GM12874 (cell line): ENCODE measurements at regions not wholly inside any gene's neighbourhood (a gene's known extent, or its start where the extent isn't known, plus 50 kb on each side); places are given as distances from the start of the nearest gene placed in this dataset.

ENCODE experiments used
- TF ChIP-seq, protein P1 (sequence below): IDR thresholded peaks from 2 replicates; pipeline ENCODE4 v1.5.1; 2011; ENCODE audit warnings: low read depth, mild to moderate bottlenecking, control low read depth, low read length, moderate library complexity; ENCODE audit not compliant: insufficient read depth

DNA sequence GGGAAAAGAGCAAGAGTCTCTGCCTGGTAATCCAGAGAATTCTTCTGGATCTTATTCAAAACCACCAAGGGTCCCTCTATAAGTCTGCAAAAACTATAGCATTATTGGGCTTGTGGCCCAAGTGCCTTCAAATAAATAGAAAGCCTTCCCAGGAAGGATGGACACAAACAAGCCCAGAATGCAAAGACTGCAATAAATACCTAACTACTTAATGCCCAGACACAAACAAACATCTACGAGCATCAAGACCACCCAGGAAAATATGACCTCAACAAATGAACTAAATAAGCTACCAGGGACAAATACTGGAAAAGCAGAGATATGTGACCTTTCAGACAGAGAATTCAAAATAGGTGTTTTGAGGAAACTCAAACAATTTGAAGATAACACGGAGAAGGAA, 355.8 kb upstream of the GRAMD2B start:
- TF ChIP-seq, protein P1, sequence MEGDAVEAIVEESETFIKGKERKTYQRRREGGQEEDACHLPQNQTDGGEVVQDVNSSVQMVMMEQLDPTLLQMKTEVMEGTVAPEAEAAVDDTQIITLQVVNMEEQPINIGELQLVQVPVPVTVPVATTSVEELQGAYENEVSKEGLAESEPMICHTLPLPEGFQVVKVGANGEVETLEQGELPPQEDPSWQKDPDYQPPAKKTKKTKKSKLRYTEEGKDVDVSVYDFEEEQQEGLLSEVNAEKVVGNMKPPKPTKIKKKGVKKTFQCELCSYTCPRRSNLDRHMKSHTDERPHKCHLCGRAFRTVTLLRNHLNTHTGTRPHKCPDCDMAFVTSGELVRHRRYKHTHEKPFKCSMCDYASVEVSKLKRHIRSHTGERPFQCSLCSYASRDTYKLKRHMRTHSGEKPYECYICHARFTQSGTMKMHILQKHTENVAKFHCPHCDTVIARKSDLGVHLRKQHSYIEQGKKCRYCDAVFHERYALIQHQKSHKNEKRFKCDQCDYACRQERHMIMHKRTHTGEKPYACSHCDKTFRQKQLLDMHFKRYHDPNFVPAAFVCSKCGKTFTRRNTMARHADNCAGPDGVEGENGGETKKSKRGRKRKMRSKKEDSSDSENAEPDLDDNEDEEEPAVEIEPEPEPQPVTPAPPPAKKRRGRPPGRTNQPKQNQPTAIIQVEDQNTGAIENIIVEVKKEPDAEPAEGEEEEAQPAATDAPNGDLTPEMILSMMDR = no peak

DNA sequence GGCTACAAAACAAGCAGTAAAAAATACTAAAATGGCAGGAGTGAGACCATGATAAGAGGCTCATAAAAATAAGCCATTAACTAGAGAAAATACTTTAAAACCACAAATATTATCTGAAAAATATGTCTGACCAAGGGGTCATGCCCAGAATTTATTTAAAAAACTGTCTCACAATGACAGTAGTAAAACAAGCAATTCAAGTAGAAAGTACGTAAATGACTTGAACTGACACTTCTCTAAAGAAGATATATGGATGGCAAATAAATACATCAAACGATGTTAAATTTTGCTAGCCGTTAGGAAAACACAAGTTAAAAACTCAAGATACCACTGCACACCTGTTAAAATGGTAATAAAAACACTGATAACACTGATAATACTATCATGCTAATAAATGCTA, 353.9 kb upstream of the GRAMD2B start:
- TF ChIP-seq, protein P1 = no peak

DNA sequence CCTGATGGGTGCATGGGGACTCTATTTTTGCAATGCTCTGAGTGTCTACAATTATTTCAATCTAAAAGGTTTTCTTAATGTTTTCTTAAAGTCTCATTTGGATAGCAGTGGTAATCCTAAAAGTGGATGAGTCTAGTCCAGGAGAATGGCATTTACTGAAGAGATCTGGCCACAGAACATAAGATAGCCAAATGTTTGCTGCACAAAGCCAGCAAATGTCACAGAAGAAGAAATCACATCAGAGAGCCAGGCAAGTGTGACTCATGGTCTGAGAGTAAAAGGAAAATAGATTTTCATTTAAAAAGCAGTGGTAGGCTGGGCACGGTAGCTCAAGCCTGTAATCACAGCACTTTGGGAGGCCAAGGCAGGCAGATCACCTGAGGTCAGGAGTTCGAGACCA, 352.7 kb upstream of the GRAMD2B start:
- TF ChIP-seq, protein P1 = no peak

DNA sequence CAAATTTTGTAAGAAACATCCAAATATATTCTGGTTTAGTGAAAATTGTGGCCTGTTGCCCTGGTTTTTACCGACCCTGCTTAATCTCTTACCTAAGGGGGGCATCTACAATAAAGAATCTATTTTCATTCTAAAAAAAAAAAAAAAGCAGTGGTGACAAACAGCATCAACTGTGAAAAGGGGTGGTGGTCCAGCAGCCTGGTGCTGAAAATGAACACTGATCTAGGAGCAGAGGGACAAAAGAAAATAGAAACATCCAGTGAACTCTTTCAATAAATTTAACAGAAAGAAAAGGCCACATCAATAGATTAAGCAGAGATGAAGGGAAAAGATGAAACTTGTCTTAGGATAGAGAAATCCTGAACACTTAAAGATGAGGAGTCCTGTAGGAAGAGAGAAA, 348.7 kb upstream of the GRAMD2B start:
- TF ChIP-seq, protein P1 = no peak

DNA sequence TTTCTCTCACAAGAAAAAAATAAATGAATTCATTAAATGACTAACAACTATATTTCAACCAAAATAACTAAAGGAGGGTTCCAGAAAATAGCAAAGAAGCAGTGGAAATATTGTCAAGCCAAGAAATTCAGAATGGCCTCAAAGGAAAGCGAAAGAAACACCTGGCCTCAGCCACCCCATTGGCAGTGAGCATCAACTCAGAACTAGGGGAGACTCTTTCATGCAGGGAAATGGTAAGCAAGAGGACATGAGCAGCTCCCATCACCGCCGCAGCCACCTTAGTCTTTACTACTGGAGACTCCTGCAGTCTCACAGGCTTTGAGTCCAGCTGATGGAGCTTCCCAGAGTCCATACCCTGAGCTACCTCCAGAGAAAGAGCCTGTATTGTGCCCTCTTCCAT, 343.9 kb upstream of the GRAMD2B start:
- TF ChIP-seq, protein P1 = no peak

DNA sequence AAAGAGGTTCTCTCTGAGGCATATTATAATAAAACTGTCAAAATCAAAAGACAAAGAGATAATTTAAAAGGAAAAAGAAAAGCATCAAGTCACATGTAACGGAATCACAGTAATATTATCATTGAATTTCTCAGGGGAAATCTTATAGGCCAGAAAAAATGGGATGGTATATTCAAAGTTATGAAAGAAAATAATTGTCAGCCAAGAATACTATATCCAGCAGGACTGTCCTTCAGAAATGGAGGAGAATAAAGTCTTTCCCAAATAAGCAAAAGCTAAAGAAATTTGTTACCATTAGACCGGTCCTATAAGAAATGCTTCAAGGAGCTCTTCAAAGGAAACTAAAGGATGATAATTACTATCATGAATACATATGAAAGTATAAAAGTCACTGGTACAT, 342.0 kb upstream of the GRAMD2B start:
- TF ChIP-seq, protein P1 = no peak

DNA sequence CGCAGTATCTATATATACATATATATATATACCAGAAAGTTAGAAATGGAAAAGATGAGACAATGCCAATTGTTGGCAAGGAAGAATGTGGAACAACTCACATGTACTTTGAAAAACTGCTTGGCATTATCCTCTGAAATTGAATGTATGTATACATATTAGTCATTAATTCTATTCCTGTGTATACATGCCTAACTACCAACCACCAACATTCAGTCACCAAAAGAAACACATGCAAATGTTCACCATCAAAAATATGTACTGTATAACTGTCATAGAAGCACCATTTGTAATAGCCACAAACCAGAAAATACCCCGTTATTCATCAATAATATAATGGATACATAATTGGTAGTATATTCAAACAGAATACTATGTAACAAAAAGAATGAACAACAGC, 330.2 kb upstream of the GRAMD2B start:
- TF ChIP-seq, protein P1 = no peak

DNA sequence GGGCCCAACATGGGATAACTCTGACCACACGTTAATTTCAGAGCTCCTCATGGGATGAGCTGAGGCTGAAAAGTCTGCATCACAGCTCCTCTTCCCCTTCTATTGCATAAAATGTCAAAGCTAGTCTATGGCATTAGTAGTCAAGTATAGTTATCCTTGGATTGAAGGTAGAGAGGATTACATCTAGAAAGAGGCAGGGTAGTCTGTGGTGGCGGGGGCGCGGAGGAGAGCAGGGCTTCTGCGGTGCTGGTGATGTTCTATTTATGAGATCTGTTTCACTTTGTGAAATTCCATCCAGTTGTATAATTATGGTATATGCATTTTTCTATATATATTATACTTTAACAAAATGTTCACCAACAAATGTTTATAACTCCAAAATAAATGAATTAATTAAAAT, 329.5 kb upstream of the GRAMD2B start:
- TF ChIP-seq, protein P1 = no peak
